ENCODE measurements at regions not wholly inside any gene's neighbourhood (a gene's known extent, or its start where the extent isn't known, plus 50 kb on each side); places are given as distances from the start of the nearest gene placed in this dataset.

DNA sequence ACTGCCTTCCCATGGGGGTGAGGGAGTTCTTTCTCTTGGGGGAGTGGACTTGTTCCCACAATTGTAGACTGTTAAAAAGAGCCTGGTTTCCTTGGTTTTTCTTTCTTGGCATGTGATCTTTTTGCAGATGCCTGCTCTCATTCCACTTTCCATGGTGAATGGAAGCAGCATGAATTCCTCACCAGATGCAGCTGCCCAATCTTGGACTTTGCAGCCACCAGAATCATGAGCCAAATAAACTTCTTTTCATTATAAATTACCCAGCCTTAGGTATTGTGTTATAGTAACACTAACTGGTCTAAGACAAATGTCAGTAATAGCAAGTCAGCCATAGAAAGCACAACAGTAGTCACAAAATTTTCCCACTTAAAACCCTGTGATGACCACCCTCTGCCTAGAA, 260.5 kb upstream of the THBS1 start:
- TF ChIP-seq, protein P1, sequence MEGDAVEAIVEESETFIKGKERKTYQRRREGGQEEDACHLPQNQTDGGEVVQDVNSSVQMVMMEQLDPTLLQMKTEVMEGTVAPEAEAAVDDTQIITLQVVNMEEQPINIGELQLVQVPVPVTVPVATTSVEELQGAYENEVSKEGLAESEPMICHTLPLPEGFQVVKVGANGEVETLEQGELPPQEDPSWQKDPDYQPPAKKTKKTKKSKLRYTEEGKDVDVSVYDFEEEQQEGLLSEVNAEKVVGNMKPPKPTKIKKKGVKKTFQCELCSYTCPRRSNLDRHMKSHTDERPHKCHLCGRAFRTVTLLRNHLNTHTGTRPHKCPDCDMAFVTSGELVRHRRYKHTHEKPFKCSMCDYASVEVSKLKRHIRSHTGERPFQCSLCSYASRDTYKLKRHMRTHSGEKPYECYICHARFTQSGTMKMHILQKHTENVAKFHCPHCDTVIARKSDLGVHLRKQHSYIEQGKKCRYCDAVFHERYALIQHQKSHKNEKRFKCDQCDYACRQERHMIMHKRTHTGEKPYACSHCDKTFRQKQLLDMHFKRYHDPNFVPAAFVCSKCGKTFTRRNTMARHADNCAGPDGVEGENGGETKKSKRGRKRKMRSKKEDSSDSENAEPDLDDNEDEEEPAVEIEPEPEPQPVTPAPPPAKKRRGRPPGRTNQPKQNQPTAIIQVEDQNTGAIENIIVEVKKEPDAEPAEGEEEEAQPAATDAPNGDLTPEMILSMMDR (conservative IDR thresholded peaks at IDR 0.05; ENCODE audit: low read length): no peak
- no peak for TF ChIP-seq EZH2phosphoT487 (IDR thresholded peaks at IDR 0.05; ENCODE audit: borderline replicate concordance, low read depth, low read length)
- no peak overlapping the region for H3K27ac ChIP-seq (ENCODE audit: low read depth, low read length, poor library complexity, severe bottlenecking)
- no peaks in the 10 kb centered on the region for H3K4me1 ChIP-seq (ENCODE audit: insufficient read depth, low read length, poor library complexity, severe bottlenecking)
- no peaks in the 10 kb centered on the region for H3K9me3 ChIP-seq (ENCODE audit: low read length)
- no peaks in the 10 kb centered on the region for H3K9me2 ChIP-seq (ENCODE audit: insufficient read depth, low read length)
- ChIA-PET POLR2A (no interaction called here), CTCF (ENCODE audit: unreplicated experiment) (no interaction called here)
- H3K79me2 ChIP-seq (ENCODE audit: insufficient read depth, low read depth, low read length): no peaks in the 10 kb centered on the region
- H3K4me2 ChIP-seq (ENCODE audit: low read length): no peak overlapping the region
- H4K20me1 ChIP-seq (ENCODE audit: insufficient read depth, low read length): no peaks in the 10 kb centered on the region
- H3K4me3 ChIP-seq (ENCODE audit: low read depth, low read length, poor library complexity, severe bottlenecking): no peak overlapping the region
- BruUV-seq (replicated peaks): no TSS peak
- H3K36me3 ChIP-seq (ENCODE audit: insufficient read depth, low read length): no peaks in the 10 kb centered on the region
- no peak for DNase-seq (ENCODE audit: low spot score)
- intact Hi-C loops (cut with micrococcal nuclease; ENCODE audit: unreplicated experiment): no loop called here
- H2AFZ ChIP-seq (ENCODE audit: low read length): no peak overlapping the region

DNA sequence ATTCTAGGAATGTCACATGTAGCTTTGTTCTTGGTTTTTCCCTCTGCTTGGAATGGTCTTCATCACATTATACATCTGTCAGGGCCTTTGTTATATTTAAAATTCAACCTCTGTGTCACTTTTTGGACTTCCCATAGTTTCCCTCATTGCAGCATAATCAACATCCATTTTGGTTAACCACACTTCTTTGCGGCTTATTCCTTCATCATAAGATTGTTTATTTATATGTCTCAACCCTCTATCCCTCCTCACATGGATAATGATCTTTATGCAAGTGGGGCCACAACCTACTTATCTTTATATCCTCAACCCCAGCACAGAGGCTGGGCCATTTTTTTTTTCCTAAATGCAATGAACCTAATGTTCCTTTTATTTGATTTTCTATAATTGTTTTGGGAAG, 260.0 kb upstream of the THBS1 start:
- Histone ChIP-seq H3K36me3 (ENCODE audit: insufficient read depth, low read length) (no peaks in the 10 kb centered on the region), H3K9me2 (ENCODE audit: insufficient read depth, low read length) (no peaks in the 10 kb centered on the region), H3K4me2 (ENCODE audit: low read length) (no peak overlapping the region), H3K4me1 (ENCODE audit: insufficient read depth, low read length, poor library complexity, severe bottlenecking) (no peaks in the 10 kb centered on the region), H2AFZ (ENCODE audit: low read length) (no peak overlapping the region), H3K27ac (ENCODE audit: low read depth, low read length, poor library complexity, severe bottlenecking) (no peak overlapping the region), H3K79me2 (ENCODE audit: insufficient read depth, low read depth, low read length) (no peaks in the 10 kb centered on the region), H3K4me3 (ENCODE audit: low read depth, low read length, poor library complexity, severe bottlenecking) (no peak overlapping the region), H3K9me3 (ENCODE audit: low read length) (no peaks in the 10 kb centered on the region), H4K20me1 (ENCODE audit: insufficient read depth, low read length) (no peaks in the 10 kb centered on the region)
- TF ChIP-seq, protein P1 (conservative IDR thresholded peaks at IDR 0.05; ENCODE audit: low read length): no peak
- no peak for TF ChIP-seq EZH2phosphoT487 (IDR thresholded peaks at IDR 0.05; ENCODE audit: borderline replicate concordance, low read depth, low read length)
- DNase-seq (ENCODE audit: low spot score): no peak
- POLR2A ChIA-PET: no interaction called here
- BruUV-seq (replicated peaks): no TSS peak
- CTCF ChIA-PET (ENCODE audit: unreplicated experiment): no interaction called here
- intact Hi-C loops (cut with micrococcal nuclease; ENCODE audit: unreplicated experiment): no loop called here

DNA sequence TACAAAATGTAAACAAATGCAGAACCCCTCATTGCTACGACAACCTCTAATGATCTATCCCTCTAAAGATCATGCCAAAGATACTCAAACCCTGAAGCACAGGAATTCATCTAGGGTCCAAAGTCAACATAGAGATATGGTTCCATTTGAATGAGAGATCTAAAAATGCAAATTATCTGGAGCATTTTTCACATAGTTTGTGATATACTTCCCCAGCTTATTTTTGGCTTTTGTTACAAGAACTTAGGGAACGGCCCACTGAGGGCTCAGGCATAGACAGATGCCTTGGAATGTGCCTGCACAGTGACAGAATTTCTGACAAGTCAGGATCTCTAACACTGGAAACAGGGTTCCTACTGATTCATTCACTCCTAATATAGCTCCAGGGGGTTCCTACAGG, 258.9 kb upstream of the THBS1 start:
- H3K4me3 ChIP-seq (ENCODE audit: low read depth, low read length, poor library complexity, severe bottlenecking): no peak overlapping the region
- intact Hi-C loops (cut with micrococcal nuclease; ENCODE audit: unreplicated experiment): no loop called here

More for the DNA sequence above, 258.9 kb upstream of the THBS1 start:
- Histone ChIP-seq H3K79me2 (ENCODE audit: insufficient read depth, low read depth, low read length) (no peaks in the 10 kb centered on the region), H3K9me3 (ENCODE audit: low read length) (no peaks in the 10 kb centered on the region), H2AFZ (ENCODE audit: low read length) (no peak overlapping the region), H3K36me3 (ENCODE audit: insufficient read depth, low read length) (no peaks in the 10 kb centered on the region), H3K4me2 (ENCODE audit: low read length) (no peak overlapping the region), H3K27ac (ENCODE audit: low read depth, low read length, poor library complexity, severe bottlenecking) (no peak overlapping the region), H3K9me2 (ENCODE audit: insufficient read depth, low read length) (no peaks in the 10 kb centered on the region), H4K20me1 (ENCODE audit: insufficient read depth, low read length) (no peaks in the 10 kb centered on the region), H3K4me1 (ENCODE audit: insufficient read depth, low read length, poor library complexity, severe bottlenecking) (no peaks in the 10 kb centered on the region)
- POLR2A ChIA-PET: no interaction called here
- TF ChIP-seq, protein P1 (conservative IDR thresholded peaks at IDR 0.05; ENCODE audit: low read length): no peak
- TF ChIP-seq EZH2phosphoT487 (IDR thresholded peaks at IDR 0.05; ENCODE audit: borderline replicate concordance, low read depth, low read length): no peak
- CTCF ChIA-PET (ENCODE audit: unreplicated experiment): no interaction called here
- BruUV-seq (replicated peaks): no TSS peak
- no peak for DNase-seq (ENCODE audit: low spot score)

Measured in OCI-LY7 (cell line).